Activated CD4-positive, alpha-beta T cell treated with anti-CD3 and anti-CD28 coated beads, Interleukin-10, Interleukin-2, amounts not matched to agents 100 ng/mL and 50 ng/mL, durations not matched to agents 16 hours and 8 hours (primary cell): ENCODE measurements at regions not wholly inside any gene's neighbourhood (a gene's known extent, or its start where the extent isn't known, plus 50 kb on each side); places are given as distances from the start of the nearest gene placed in this dataset.

Experiments used
- DNase-seq: peaks from one replicate; pipeline ENCODE4 v3.0.0-alpha.2; 2020

- no peak for DNase-seq
Measured at GRCh38 chr2:106041150-106041549, 153.0 kb downstream of the UXS1 start.

DNA sequence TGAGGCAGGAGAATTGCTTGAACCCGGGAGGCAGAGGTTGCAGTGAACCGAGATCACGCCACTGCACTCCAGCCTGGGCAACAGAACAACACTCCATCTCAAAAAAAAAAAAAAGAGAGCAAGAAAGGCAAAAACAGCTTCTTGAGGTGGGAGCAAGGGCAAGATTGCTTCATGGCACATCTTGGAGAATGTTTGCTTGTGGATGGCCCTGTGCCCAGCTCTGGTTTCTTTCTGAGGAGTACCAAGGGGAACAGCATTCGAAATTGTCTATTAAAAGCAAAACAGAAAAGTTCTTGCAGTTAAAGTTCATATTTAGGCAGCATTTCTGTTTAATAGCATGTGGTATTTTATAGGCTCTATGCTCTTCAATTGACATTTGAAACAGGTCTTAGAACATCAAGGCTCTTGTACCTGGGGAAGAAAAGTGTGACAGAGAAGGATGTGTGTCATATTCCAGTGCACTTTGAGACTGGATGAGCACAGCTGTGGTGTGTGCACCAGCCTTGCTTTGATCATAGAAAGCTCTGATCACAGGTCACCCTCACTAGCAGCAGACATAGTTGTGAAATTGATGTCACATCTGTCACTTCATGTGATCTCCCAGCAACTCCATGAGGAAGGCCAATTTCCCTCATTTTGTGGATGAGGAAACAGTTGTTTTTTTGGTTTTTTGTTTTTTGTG, 154.3 kb downstream of the UXS1 start:
- no peak for DNase-seq

DNA sequence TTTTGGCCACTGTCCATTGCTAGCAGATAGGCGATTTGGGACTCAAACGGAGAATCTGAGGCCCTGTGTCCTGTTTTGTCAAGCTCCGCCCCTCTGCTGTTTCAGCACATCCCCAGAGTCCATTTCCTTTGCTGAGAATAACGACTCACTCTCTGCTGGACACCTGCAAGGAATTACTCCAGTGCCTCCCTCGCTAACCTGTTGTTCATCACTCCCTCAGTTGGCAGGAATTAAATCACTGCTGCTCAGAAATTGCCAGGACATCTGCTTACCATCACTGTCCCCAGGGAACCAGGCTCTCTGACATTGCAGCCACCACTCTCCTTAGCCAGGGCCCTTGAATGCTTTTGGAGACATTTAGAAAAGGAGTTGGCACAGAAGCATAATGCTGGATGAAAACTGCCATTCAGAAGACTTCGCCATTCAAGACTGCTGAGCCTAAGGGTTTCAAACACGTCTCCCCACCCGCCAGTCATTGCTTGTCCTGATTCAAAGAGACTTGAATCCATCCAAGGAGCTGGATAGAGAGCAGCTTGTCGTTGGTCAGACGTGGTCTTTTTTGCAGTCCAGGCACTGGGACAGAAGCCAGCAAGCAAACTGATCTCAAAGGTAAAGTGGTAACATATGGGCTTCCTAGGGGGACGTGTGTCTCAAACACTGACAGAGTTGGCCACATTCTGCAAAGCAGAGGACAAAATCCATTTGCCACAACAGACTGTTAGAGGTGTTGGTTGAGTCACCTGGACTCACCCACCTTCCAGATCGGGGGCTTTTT, 155.3 kb downstream of the UXS1 start:
- DNase-seq, result no peak

DNA sequence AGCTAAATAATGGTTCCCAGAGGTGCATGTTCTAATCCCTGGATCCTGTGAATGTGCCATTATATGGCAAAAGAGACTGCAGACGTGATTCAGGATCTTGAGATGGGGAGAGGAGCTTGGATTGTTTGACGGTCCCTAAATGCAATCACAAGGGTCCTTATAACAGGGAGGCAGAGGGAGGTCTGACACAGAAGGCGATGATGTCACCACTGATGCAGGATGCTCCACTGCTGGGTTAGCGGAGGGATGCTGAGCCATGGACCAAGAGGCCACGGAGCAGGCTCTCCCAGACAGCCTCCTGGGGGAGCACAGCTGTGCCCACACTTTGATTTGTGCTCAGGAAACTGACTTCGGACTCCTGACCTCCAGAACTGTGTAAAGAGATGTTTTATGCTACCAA, 156.2 kb downstream of the UXS1 start:
- DNase-seq, result no peak

DNA sequence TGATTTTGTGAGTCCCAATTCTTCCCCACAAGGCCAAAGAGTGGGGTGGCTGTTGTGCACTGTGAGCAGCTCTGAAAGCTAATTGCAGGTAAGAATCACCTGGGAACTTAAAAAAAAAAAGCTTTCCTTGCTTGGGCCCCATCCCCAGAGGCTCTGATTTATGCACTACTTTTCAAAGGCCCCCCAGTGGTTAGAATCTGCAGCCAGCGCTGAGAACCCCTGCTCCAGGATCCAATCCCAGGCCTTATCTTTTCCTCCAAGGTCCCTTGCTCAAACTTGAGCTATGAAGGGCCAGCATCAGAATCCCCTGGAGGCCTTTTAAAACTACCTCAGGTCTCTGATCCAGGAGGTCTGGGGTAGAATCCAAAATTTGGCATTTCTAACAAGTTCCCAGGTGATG, 156.8 kb downstream of the UXS1 start:
- DNase-seq, result no peak

GRCh38 chr2:106034325-106034724, 159.8 kb downstream of the UXS1 start:
- no peak for DNase-seq

DNA sequence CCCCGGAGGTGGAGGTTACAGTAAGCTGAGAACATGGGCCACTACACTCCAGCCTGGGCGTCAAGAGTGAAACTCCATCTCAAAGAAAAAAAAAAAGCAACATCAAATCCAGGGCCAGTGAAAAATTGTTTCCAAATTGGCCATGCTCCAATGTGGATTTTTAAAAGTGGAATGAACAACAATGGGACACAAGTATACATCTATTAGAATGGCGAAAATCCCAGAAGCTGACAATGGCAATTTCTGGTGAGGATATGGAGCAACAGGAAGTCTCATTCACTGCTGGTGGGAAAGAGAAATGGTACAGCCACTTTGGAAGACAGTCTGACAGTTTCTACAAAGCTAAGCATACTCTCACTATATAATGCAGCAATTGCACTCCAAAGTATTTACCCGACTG, 161.4 kb downstream of the UXS1 start:
- DNase-seq, result no peak

- DNase-seq, result peak; percentile 26
Measured at GRCh38 chr2:106030287-106031268, 163.5 kb downstream of the UXS1 start.

GRCh38 chr2:106028192-106028591, 165.9 kb downstream of the UXS1 start:
- DNase-seq, result no peak

GRCh38 chr2:106026271-106027190, 167.6 kb downstream of the UXS1 start:
- DNase-seq, result no peak

- DNase-seq, result no peak
Measured at GRCh38 chr2:106025796-106026195, 168.3 kb downstream of the UXS1 start.

DNA sequence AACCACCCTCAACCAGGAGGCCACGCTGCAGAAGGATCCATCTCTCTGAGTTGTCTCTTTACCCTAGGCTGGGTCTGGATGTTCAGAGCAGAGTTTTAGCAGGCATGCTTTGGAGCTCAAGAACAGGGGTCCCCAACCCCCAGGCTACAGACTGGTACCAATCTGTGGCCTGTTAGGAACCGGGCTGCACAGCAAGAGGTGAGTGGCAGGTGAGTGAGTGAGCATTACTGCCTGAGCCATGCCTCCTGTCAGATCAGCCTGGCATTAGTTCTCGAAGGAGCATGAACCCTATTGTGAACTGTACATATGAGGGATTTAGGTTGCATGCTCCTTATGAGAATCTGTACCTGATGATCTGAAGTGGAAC, 172.5 kb downstream of the UXS1 start:
- no peak for DNase-seq

DNA sequence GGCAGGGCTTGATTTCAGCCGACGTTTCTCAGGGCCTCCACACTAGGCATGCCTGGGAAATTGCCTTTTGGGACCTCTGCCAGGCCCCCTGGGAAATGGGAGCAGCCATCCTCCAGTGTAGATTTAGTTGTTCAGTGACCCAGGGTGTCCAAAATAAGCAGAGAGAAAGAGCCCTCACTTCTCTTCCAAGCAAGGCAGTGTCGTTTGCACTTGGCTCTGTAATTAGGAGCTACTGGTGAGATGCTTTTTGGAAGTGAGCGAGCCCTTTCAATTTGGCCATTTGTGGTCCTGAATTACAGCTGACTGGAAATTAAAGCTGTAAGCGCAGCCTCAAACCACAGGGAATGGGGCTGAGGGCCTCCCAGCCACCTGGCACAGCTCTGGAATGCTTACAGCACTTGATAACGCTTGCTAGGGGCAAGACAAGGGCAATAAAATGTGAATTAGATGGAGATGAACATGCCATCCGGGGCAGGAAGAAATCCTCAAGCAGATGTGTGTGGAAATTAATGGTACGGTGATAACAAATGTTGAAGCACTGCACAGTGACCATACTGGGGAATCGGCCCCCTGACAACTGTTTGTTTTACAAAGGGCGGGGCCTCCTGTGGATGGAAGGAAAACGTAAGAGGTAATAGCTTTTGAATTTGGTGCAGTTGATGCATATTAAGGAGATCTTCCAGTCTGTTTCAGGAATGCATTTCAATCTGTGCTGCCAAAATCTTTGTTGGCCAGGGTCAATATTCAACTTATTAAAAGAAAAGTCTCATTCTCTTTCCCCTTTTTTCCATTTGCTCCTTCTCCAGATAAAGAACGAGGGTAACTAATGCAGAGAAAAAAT, 173.1 kb downstream of the UXS1 start:
- no peak for DNase-seq

DNA sequence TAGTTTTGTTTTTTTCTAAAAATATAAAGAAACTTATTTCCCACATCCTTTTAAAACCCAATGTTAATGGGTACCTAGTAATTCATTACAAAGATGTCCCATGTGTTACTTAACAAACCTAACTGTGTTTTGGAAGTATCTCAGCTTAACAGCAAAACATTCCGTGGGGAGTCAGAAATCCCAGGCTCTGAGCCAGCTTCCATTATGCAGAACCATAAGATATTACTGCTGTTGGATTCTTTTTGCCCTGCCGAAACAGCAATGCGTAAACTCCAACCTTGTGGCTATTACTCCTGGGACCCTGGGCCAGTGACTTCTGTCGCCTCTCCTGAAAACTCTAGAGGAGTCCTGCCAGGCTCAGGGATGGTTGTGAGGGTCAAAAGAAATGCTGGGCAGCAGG, 174.1 kb downstream of the UXS1 start:
- DNase-seq, result no peak

DNA sequence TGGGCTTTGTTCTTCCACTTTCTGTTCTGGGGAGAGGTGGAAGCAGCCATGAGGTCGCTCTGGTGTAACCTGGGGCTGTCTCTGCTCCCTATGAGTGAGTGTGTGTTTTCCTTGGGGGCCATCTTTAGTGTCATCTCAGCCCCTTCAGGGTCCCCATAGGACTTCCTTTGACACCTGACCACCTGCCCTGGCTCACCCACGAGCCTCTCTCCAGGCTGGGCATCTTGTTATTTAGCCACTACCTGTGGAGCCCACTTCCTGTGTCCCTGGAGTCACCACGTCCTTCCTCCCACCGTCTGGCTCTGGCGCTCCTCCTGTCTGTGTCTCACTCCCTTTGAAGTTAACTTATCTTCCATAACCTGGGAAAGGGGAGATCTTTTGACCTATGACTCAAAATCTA, 176.0 kb downstream of the UXS1 start:
- no peak for DNase-seq

GRCh38 chr2:106012591-106013347, 181.3 kb downstream of the UXS1 start:
- DNase-seq, result peak; percentile 2

GRCh38 chr2:106012001-106012590, 182.0 kb downstream of the UXS1 start:
- DNase-seq, result no peak

DNA sequence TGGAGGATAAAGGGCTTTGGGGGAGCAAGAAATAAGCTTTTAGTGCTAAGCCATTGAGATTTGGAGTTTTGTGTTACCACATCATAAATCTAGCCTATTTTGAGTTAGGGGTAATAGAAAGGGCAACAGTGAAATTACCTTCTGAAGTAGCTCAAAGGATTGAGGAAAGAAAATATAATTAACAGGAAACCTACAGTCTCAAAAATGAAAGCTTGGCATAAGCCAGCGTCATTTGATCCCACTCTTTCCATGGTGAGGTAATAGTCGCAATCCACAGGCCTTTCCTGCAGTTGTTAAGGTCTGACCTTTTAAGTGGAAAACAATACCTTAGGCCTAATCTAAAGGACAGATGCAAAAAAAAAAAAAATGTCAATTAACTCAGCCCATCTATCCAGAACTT, 182.7 kb downstream of the UXS1 start:
- no peak for DNase-seq

DNA sequence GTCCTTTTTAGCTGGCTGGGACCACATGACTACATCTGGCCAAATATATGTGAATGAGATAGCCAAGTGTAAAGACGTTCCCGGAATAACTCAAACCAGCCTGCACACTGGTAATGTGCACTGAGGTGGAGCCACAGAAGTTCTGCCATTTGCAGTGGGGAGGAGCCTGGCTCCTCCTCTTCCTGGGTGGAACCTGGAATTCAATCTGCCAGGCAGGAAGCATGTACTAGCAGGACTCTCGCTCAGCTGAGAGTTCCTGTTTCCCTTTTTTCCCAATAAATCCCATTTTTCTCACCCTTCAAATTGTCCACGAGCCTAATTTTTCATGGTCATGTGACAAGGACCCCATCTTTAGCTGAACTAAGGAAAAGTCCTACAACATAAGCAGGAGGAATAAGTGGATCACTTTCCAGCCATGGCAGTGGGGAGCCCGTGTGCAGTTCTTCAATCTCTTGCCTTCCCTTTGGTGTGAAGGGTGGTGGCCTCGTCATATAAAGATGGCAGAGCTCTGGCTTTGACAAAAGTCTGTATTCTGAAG, 183.2 kb downstream of the UXS1 start:
- no peak for DNase-seq

DNA sequence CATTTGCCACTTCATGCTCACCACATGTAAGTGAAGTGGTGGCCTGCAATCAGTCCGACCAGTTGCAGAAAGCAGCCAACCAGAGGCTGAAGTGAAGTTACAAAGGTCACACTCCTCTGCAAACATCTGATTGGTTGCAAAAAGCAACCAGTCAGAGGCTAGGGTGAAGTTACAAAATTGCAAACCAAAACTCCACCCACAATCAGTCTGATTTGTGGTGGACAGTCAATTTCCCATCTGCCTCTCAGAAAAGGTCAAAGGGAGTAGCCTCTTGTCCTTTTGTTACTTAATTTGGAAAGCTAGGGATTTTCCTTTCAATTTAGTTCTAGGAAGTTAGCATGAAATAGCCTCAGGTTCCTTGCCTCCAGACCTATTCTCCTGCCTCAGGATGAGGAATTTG, 185.0 kb downstream of the UXS1 start:
- DNase-seq, result no peak
